ENCODE measurements at regions not wholly inside any gene's neighbourhood (a gene's known extent, or its start where the extent isn't known, plus 50 kb on each side); places are given as distances from the start of the nearest gene placed in this dataset.
A peak's percentile ranks its signal among the peaks of the same experiment; 100 is the strongest.
"Not testable (repeated sequence)": the region's sequence is repeated elsewhere in the genome, so short reads cannot be mapped to it uniquely, and the experiment has no call there.

DNA sequence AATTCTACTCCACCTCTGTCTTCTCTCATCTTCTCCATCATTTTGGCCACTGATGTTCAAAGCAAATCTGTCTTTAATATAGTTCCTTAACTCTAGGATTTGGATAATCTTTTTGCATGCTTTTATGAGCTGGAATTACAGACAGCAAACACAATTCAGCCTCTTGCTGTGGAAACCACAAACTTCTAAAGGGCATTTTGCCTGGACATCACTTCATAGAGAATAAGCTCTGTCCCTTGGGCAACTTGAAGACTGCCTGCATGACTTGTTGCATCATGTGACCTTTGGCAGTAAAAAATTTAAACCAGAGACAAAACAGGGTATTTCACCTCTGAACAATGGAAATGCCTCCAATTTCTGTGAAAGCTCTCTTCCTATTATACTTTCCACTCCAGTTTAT, 74.1 kb upstream of the HDDC2 start:
- Histone ChIP-seq H3K36me3 (ENCODE audit: insufficient read depth, low read length) (no peaks in the 10 kb centered on the region), H3K4me1 (ENCODE audit: insufficient read depth, low read length) (peaks cover 5% of the 10 kb centered on the region), H2AFZ (ENCODE audit: low read length) (no peak overlapping the region), H3K27ac (ENCODE audit: low read depth, low read length) (no peak overlapping the region), H3K79me2 (ENCODE audit: insufficient read depth, low read length) (no peaks in the 10 kb centered on the region), H4K20me1 (ENCODE audit: insufficient read depth, low read length) (no peaks in the 10 kb centered on the region), H3K27me3 (ENCODE audit: insufficient read depth, low read length) (no peaks in the 10 kb centered on the region), H3K9me3 (ENCODE audit: low read depth, low read length) (no peaks in the 10 kb centered on the region), H3K4me3 (ENCODE audit: insufficient read depth, low read length) (no peak overlapping the region), H3K4me2 (ENCODE audit: insufficient read depth, low read length) (no peak overlapping the region)
- TF ChIP-seq, protein P1, sequence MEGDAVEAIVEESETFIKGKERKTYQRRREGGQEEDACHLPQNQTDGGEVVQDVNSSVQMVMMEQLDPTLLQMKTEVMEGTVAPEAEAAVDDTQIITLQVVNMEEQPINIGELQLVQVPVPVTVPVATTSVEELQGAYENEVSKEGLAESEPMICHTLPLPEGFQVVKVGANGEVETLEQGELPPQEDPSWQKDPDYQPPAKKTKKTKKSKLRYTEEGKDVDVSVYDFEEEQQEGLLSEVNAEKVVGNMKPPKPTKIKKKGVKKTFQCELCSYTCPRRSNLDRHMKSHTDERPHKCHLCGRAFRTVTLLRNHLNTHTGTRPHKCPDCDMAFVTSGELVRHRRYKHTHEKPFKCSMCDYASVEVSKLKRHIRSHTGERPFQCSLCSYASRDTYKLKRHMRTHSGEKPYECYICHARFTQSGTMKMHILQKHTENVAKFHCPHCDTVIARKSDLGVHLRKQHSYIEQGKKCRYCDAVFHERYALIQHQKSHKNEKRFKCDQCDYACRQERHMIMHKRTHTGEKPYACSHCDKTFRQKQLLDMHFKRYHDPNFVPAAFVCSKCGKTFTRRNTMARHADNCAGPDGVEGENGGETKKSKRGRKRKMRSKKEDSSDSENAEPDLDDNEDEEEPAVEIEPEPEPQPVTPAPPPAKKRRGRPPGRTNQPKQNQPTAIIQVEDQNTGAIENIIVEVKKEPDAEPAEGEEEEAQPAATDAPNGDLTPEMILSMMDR (IDR thresholded peaks at IDR 0.05; ENCODE audit: extremely low read depth, low read depth, low read length): no peak
- DNase-seq (ENCODE audit: insufficient read length, low spot score, missing footprints): no peak

DNA sequence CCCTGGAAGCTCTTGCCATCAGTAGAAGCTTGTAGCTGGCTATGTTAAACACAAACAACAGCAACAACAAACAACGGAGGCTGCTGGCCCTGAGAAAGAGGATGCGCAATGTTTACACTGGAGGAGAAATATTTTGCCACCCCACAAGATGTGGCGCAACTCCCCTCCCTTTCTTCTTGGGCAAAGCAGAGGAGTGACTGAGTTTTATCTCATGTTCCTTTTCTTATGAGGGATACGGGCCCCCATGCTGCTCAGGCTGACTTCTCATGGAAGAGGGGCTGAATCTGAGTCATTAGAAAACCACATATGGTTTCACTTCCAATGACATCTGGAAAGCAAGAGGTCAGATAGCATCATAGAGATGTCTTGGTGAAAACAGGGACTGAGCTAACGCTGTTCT, 75.9 kb upstream of the HDDC2 start:
- no peak for DNase-seq (ENCODE audit: insufficient read length, low spot score, missing footprints)
- Histone ChIP-seq H2AFZ (ENCODE audit: low read length) (peak overlapping the region; percentile 60), H3K4me1 (ENCODE audit: insufficient read depth, low read length) (peaks cover 5% of the 10 kb centered on the region), H3K4me3 (ENCODE audit: insufficient read depth, low read length) (peak overlapping the region; percentile 16), H3K36me3 (ENCODE audit: insufficient read depth, low read length) (no peaks in the 10 kb centered on the region), H3K9me3 (ENCODE audit: low read depth, low read length) (no peaks in the 10 kb centered on the region), H3K27ac (ENCODE audit: low read depth, low read length) (peak overlapping the region; percentile 26), H3K27me3 (ENCODE audit: insufficient read depth, low read length) (no peaks in the 10 kb centered on the region), H3K79me2 (ENCODE audit: insufficient read depth, low read length) (no peaks in the 10 kb centered on the region), H4K20me1 (ENCODE audit: insufficient read depth, low read length) (no peaks in the 10 kb centered on the region), H3K4me2 (ENCODE audit: insufficient read depth, low read length) (peak overlapping the region; percentile 32)
- TF ChIP-seq, protein P1 (IDR thresholded peaks at IDR 0.05; ENCODE audit: extremely low read depth, low read depth, low read length): no peak

DNA sequence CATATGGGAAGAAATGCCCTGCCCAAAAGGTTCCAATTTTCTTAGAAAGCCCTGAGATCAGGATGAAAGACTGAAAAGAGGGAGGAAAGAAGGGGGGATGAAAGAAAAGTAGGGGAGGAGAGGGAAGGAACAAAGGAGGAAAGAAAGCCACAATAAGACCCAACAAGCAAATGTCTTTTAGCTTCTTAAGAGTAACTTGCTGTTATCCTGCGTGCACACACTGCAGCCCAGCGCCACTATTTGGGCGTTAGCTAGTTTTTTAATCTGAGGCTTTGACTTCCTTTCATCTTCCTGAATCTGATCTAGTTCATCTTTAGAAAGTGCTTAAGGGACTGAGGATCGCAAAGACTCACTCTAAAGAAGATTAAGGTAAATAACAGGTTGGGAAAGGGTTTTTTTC, 77.4 kb upstream of the HDDC2 start:
- H3K27ac ChIP-seq (ENCODE audit: low read depth, low read length): no peak overlapping the region
- no peak overlapping the region for H3K4me3 ChIP-seq (ENCODE audit: insufficient read depth, low read length)
- no peaks in the 10 kb centered on the region for H3K79me2 ChIP-seq (ENCODE audit: insufficient read depth, low read length)
- H3K4me2 ChIP-seq (ENCODE audit: insufficient read depth, low read length): no peak overlapping the region
- no peaks in the 10 kb centered on the region for H3K27me3 ChIP-seq (ENCODE audit: insufficient read depth, low read length)
- H3K4me1 ChIP-seq (ENCODE audit: insufficient read depth, low read length): peaks cover 5% of the 10 kb centered on the region
- no peaks in the 10 kb centered on the region for H4K20me1 ChIP-seq (ENCODE audit: insufficient read depth, low read length)
- no peaks in the 10 kb centered on the region for H3K36me3 ChIP-seq (ENCODE audit: insufficient read depth, low read length)
- TF ChIP-seq, protein P1 (IDR thresholded peaks at IDR 0.05; ENCODE audit: extremely low read depth, low read depth, low read length): no peak
- H2AFZ ChIP-seq (ENCODE audit: low read length): no peak overlapping the region
- DNase-seq (ENCODE audit: insufficient read length, low spot score, missing footprints): no peak
- no peaks in the 10 kb centered on the region for H3K9me3 ChIP-seq (ENCODE audit: low read depth, low read length)

GRCh38 chr6:125380474-125380873, 78.7 kb upstream of the HDDC2 start:
- Histone ChIP-seq H3K27me3 (ENCODE audit: insufficient read depth, low read length) (no peaks in the 10 kb centered on the region), H2AFZ (ENCODE audit: low read length) (no peak overlapping the region), H3K79me2 (ENCODE audit: insufficient read depth, low read length) (no peaks in the 10 kb centered on the region), H3K36me3 (ENCODE audit: insufficient read depth, low read length) (no peaks in the 10 kb centered on the region), H3K4me2 (ENCODE audit: insufficient read depth, low read length) (no peak overlapping the region), H3K4me1 (ENCODE audit: insufficient read depth, low read length) (peaks cover 5% of the 10 kb centered on the region), H3K27ac (ENCODE audit: low read depth, low read length) (no peak overlapping the region), H4K20me1 (ENCODE audit: insufficient read depth, low read length) (no peaks in the 10 kb centered on the region), H3K9me3 (ENCODE audit: low read depth, low read length) (no peaks in the 10 kb centered on the region), H3K4me3 (ENCODE audit: insufficient read depth, low read length) (no peak overlapping the region)
- DNase-seq (ENCODE audit: insufficient read length, low spot score, missing footprints): no peak
- TF ChIP-seq, protein P1 (IDR thresholded peaks at IDR 0.05; ENCODE audit: extremely low read depth, low read depth, low read length): no peak

GRCh38 chr6:125386337-125386736, 84.6 kb upstream of the HDDC2 start:
- not testable (repeated sequence) for H4K20me1 ChIP-seq (ENCODE audit: insufficient read depth, low read length); H3K9me3 ChIP-seq (ENCODE audit: low read depth, low read length); H3K36me3 ChIP-seq (ENCODE audit: insufficient read depth, low read length); H3K4me2 ChIP-seq (ENCODE audit: insufficient read depth, low read length); H3K27me3 ChIP-seq (ENCODE audit: insufficient read depth, low read length); H3K79me2 ChIP-seq (ENCODE audit: insufficient read depth, low read length); H3K4me3 ChIP-seq (ENCODE audit: insufficient read depth, low read length); H3K4me1 ChIP-seq (ENCODE audit: insufficient read depth, low read length); H3K27ac ChIP-seq (ENCODE audit: low read depth, low read length); DNase-seq (ENCODE audit: insufficient read length, low spot score, missing footprints); H2AFZ ChIP-seq (ENCODE audit: low read length)
